ENCODE measurements at regions not wholly inside any gene's neighbourhood (a gene's known extent, or its start where the extent isn't known, plus 50 kb on each side); places are given as distances from the start of the nearest gene placed in this dataset.

DNA sequence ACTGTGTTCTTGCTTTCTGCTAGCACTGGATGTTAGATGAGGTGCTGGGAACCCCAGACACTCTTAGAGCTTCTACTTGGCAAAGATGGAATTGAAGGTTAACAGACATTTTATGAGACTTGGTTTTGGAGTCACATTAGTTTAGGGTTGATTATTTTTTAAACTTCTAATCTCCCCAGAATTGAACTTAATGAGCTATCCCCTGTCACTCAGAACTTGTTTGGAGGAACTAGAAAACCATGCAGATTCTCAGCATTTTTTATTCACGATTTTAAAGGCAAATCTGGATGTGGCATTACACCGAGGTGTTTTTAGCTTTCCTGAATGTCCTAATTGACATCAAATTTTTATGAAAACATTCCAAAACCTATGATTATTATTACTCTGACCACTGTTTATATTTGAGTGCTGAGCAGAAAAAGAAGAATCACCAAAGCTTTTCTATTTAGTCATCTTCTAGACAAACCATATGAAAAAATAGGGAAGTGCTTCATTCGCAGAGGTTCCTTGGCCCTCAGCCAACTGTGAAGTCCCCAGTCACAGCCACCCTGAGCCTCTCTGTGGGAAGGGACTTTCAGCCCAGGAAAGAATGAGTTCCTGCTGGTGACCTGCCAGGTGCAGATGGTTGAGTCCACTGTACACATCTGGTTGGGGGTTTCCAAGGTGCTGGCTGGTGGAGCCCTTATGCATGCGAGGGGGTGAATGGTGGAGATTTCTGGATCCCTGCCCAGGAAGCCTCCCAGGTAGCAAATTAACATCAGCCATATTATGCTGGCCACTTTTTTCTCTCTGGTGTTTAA, 196.0 kb upstream of the TOPAZ1 start:
- H3K9me3 ChIP-seq = no peaks in the 10 kb centered on the region
- CTCF ChIA-PET = interaction anchor here (0.9 kb wide), 1 partner anchor 277 kb away, joined by 3 read pairs; no protein-coding TSS in a partner anchor
- peaks cover 16% of the 10 kb centered on the region for H3K79me2 ChIP-seq (ENCODE audit: insufficient read depth)
- POLR2A ChIA-PET = no interaction called here
- no peaks in the 10 kb centered on the region for H3F3A ChIP-seq (replicated peaks; ENCODE audit: insufficient read depth)
- H2AFZ ChIP-seq (ENCODE audit: low read depth) = no peak overlapping the region
- no peaks in the 10 kb centered on the region for H3K9me2 ChIP-seq
- no peak overlapping the region for H3K9ac ChIP-seq
- no peaks in the 10 kb centered on the region for H4K20me1 ChIP-seq (ENCODE audit: insufficient read depth)
- TF ChIP-seq NFIC (IDR thresholded peaks at IDR 0.05; ENCODE audit: borderline replicate concordance) (peak; percentile 52), TEAD4 (IDR thresholded peaks at IDR 0.05; ENCODE audit: borderline replicate concordance, insufficient read depth) (no peak)
- DNase-seq = peak; percentile 33
- no peak overlapping the region for H3K4me3 ChIP-seq (ENCODE audit: low read depth in 2 of 2, low read length in 1 of 2)
- WGBS (ENCODE audit: low lambda C conversion rate) = 69% methylated on average over 4 of the region's 4 CpGs
- 0 out of 2 replicates have a peak overlapping the region, but pooled peaks have one; percentile 22 for H3K4me2 ChIP-seq
- H3K36me3 ChIP-seq (replicated peaks in 1 of 2; ENCODE audit: control insufficient read depth in 1 of 2, insufficient read depth in 2 of 2, low read length in 1 of 2) = no peaks in the 10 kb centered on the region
- H3K4me1 ChIP-seq (ENCODE audit: control insufficient read depth in 1 of 2, insufficient read depth in 2 of 2, low read depth in 1 of 2, low read length in 1 of 2) = peaks cover 4 to 16% of the 10 kb centered on the region in 2 experiments; a peak in 2 of 4 replicates
- H3K27me3 ChIP-seq (ENCODE audit: insufficient read depth) = no peaks in the 10 kb centered on the region
- peak overlapping the region in 1 of 2 experiments; percentile 1; a peak in 1 of 4 replicates for H3K27ac ChIP-seq (ENCODE audit: low read depth in 2 of 2, low read length in 1 of 2)

DNA sequence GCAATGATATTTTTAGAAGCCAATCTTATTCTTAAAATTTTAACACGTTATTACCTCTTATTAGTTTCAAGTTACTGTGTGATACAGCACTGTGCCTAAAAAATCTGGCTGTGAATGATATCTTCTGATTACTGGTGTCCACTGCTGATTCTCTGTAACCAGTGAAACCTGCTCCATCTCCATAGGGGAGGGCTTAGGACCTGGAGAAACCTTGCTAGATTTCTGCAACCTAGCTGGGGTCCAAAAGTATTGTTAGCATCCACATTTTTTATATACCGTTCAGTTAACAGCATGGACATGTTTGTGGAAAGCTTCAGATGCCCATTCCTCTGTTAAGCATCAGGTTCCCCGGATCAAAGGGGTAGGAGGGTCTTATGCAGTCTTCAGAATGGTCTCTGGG, 193.9 kb upstream of the TOPAZ1 start:
- WGBS (ENCODE audit: low lambda C conversion rate) = 94% methylated on average over 3 of the region's 3 CpGs
- no peak overlapping the region for H2AFZ ChIP-seq (ENCODE audit: low read depth)
- no peaks in the 10 kb centered on the region for H3K9me3 ChIP-seq
- H4K20me1 ChIP-seq (ENCODE audit: insufficient read depth) = no peaks in the 10 kb centered on the region
- H3F3A ChIP-seq (replicated peaks; ENCODE audit: insufficient read depth) = no peaks in the 10 kb centered on the region
- DNase-seq = no peak
- H3K9me2 ChIP-seq = no peaks in the 10 kb centered on the region
- peaks cover 7 to 16% of the 10 kb centered on the region in 2 experiments; a peak in 2 of 4 replicates for H3K4me1 ChIP-seq (ENCODE audit: control insufficient read depth in 1 of 2, insufficient read depth in 2 of 2, low read depth in 1 of 2, low read length in 1 of 2)
- no peak overlapping the region for H3K9ac ChIP-seq
- H3K36me3 ChIP-seq (replicated peaks in 1 of 2; ENCODE audit: control insufficient read depth in 1 of 2, insufficient read depth in 2 of 2, low read length in 1 of 2) = no peaks in the 10 kb centered on the region
- TF ChIP-seq EP300 (IDR thresholded peaks at IDR 0.05; ENCODE audit: borderline replicate concordance in 1 of 2, low read depth in 1 of 2, low read length in 1 of 2) (no peak), FOXM1 (IDR thresholded peaks at IDR 0.05; ENCODE audit: low read depth) (no peak), TCF12 (IDR thresholded peaks at IDR 0.05) (no peak), NFIC (IDR thresholded peaks at IDR 0.05; ENCODE audit: borderline replicate concordance) (no peak), SMC3 (IDR thresholded peaks at IDR 0.05; ENCODE audit: low read depth, low read length) (no peak), GABPA (IDR thresholded peaks at IDR 0.05; ENCODE audit: low read depth) (no peak), RCOR1 (IDR thresholded peaks at IDR 0.05; ENCODE audit: low read length) (no peak), JUND (IDR thresholded peaks at IDR 0.05) (no peak), CHD2 (IDR thresholded peaks at IDR 0.05; ENCODE audit: low read length, partially characterized antibody) (no peak), NRF1 (IDR thresholded peaks at IDR 0.05; ENCODE audit: low read depth, low read length) (no peak), MEF2A (IDR thresholded peaks at IDR 0.05; ENCODE audit: borderline replicate concordance, low read depth) (no peak)
- TF ChIP-seq, protein P1, sequence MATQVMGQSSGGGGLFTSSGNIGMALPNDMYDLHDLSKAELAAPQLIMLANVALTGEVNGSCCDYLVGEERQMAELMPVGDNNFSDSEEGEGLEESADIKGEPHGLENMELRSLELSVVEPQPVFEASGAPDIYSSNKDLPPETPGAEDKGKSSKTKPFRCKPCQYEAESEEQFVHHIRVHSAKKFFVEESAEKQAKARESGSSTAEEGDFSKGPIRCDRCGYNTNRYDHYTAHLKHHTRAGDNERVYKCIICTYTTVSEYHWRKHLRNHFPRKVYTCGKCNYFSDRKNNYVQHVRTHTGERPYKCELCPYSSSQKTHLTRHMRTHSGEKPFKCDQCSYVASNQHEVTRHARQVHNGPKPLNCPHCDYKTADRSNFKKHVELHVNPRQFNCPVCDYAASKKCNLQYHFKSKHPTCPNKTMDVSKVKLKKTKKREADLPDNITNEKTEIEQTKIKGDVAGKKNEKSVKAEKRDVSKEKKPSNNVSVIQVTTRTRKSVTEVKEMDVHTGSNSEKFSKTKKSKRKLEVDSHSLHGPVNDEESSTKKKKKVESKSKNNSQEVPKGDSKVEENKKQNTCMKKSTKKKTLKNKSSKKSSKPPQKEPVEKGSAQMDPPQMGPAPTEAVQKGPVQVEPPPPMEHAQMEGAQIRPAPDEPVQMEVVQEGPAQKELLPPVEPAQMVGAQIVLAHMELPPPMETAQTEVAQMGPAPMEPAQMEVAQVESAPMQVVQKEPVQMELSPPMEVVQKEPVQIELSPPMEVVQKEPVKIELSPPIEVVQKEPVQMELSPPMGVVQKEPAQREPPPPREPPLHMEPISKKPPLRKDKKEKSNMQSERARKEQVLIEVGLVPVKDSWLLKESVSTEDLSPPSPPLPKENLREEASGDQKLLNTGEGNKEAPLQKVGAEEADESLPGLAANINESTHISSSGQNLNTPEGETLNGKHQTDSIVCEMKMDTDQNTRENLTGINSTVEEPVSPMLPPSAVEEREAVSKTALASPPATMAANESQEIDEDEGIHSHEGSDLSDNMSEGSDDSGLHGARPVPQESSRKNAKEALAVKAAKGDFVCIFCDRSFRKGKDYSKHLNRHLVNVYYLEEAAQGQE (IDR thresholded peaks at IDR 0.05; ENCODE audit: low read depth, low read length) = no peak
- TF ChIP-seq, protein P2, sequence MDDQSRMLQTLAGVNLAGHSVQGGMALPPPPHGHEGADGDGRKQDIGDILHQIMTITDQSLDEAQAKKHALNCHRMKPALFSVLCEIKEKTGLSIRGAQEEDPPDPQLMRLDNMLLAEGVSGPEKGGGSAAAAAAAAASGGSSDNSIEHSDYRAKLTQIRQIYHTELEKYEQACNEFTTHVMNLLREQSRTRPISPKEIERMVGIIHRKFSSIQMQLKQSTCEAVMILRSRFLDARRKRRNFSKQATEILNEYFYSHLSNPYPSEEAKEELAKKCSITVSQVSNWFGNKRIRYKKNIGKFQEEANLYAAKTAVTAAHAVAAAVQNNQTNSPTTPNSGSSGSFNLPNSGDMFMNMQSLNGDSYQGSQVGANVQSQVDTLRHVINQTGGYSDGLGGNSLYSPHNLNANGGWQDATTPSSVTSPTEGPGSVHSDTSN (IDR thresholded peaks at IDR 0.05) = no peak
- TF ChIP-seq, protein P3, sequence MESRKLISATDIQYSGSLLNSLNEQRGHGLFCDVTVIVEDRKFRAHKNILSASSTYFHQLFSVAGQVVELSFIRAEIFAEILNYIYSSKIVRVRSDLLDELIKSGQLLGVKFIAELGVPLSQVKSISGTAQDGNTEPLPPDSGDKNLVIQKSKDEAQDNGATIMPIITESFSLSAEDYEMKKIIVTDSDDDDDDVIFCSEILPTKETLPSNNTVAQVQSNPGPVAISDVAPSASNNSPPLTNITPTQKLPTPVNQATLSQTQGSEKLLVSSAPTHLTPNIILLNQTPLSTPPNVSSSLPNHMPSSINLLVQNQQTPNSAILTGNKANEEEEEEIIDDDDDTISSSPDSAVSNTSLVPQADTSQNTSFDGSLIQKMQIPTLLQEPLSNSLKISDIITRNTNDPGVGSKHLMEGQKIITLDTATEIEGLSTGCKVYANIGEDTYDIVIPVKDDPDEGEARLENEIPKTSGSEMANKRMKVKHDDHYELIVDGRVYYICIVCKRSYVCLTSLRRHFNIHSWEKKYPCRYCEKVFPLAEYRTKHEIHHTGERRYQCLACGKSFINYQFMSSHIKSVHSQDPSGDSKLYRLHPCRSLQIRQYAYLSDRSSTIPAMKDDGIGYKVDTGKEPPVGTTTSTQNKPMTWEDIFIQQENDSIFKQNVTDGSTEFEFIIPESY (IDR thresholded peaks at IDR 0.05; ENCODE audit: borderline replicate concordance, low read depth) = no peak
- TF ChIP-seq, protein P4, sequence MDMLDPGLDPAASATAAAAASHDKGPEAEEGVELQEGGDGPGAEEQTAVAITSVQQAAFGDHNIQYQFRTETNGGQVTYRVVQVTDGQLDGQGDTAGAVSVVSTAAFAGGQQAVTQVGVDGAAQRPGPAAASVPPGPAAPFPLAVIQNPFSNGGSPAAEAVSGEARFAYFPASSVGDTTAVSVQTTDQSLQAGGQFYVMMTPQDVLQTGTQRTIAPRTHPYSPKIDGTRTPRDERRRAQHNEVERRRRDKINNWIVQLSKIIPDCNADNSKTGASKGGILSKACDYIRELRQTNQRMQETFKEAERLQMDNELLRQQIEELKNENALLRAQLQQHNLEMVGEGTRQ (IDR thresholded peaks at IDR 0.05; ENCODE audit: borderline replicate concordance, low read depth, low read length) = no peak
- no peak overlapping the region for H3K4me2 ChIP-seq
- no peaks in the 10 kb centered on the region for H3K27me3 ChIP-seq (ENCODE audit: insufficient read depth)
- POLR2A ChIA-PET = no interaction called here
- H3K4me3 ChIP-seq (ENCODE audit: low read depth in 2 of 2, low read length in 1 of 2) = no peak overlapping the region
- no peak overlapping the region for H3K27ac ChIP-seq (ENCODE audit: low read depth in 2 of 2, low read length in 1 of 2)
- H3K79me2 ChIP-seq (ENCODE audit: insufficient read depth) = peaks cover 16% of the 10 kb centered on the region
- CTCF ChIA-PET = no interaction called here
